Activated CD8-positive, alpha-beta T cell treated with anti-CD3 and anti-CD28 coated beads, Interleukin-2, amount 10 ng/mL, durations not matched to agents 7 days and 5 days (primary cell): ENCODE measurements at regions not wholly inside any gene's neighbourhood (a gene's known extent, or its start where the extent isn't known, plus 50 kb on each side); places are given as distances from the start of the nearest gene placed in this dataset.

Experiments used
- ATAC-seq: fragments of 150-1000 bp; cut with Tn5 transposase; one replicate; pipeline ENCODE4 v1.10.0; 2021; ENCODE audit warnings: moderate library complexity
- CTCF ChIA-PET: fragments of 350-600 bp; sonication (Branson Sonifier 250); formaldehyde crosslinking; loops from one replicate; lab custom pipeline; 2021; ENCODE audit warnings: antibody characterized with exemption; lab: Charles Lee
- POLR2A ChIA-PET: fragments of 350-600 bp; sonication (Branson Sonifier 250); formaldehyde crosslinking; loops from one replicate; lab custom pipeline; 2021; ENCODE audit warnings: antibody characterized with exemption; lab: Charles Lee
- DNase-seq: peaks from one replicate; pipeline ENCODE4 v3.0.0-alpha.2; 2020
- H3K27ac Mint-ChIP-seq: one replicate; pipeline ENCODE4 v1.8.0; 2021; ENCODE audit warnings: mild to moderate bottlenecking, mixed read lengths
- H3K27me3 Mint-ChIP-seq: one replicate; pipeline ENCODE4 v1.8.0; 2021; ENCODE audit warnings: low read depth, mixed read lengths
- H3K36me3 Mint-ChIP-seq: one replicate; pipeline ENCODE4 v1.8.0; 2021; ENCODE audit warnings: low read depth, mixed read lengths
- H3K4me1 Mint-ChIP-seq: one replicate; pipeline ENCODE4 v1.8.0; 2021; ENCODE audit warnings: low read depth, mixed read lengths
- H3K4me3 Mint-ChIP-seq: one replicate; pipeline ENCODE4 v1.8.0; 2021; ENCODE audit warnings: mild to moderate bottlenecking, mixed read lengths
- H3K9me3 Mint-ChIP-seq: one replicate; pipeline ENCODE4 v1.8.0; 2022; ENCODE audit warnings: mixed read lengths; ENCODE audit not compliant: insufficient read depth

DNA sequence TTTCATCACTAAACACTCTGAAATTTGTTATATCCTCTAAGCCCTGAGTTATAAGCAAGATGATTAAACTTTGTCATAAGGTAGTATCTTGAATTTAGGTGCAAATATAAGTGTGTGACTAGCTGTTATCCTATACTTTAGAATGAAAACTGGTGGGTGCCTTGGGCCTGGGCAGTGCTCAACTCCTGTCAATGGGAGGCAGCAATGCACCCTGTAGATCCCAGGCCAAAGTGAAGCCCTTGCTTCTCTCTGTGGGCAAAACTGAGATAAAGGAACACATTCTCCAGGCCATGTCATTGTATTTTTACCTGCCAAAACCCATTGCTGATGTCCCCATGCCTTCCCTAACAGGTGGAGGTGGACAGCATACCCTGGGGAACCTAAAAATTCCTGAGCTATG is 525.2 kb downstream of the TNS1 start:
- H3K4me1 Mint-ChIP-seq: peaks cover 4% of the 10 kb centered on the region
- H3K27me3 Mint-ChIP-seq: peaks cover 6% of the 10 kb centered on the region
- H3K27ac Mint-ChIP-seq: no peak overlapping the region
- no peaks in the 10 kb centered on the region for H3K9me3 Mint-ChIP-seq
- no peak for ATAC-seq
- no peaks in the 10 kb centered on the region for H3K36me3 Mint-ChIP-seq
- POLR2A ChIA-PET: no interaction called here
- H3K4me3 Mint-ChIP-seq: no peak overlapping the region
- CTCF ChIA-PET: interaction anchor here (0.9 to 1.6 kb wide), 2 partner anchors 18 to 235 kb away, joined by 3 to 4 read pairs; no protein-coding TSS in a partner anchor
- no peak for DNase-seq

DNA sequence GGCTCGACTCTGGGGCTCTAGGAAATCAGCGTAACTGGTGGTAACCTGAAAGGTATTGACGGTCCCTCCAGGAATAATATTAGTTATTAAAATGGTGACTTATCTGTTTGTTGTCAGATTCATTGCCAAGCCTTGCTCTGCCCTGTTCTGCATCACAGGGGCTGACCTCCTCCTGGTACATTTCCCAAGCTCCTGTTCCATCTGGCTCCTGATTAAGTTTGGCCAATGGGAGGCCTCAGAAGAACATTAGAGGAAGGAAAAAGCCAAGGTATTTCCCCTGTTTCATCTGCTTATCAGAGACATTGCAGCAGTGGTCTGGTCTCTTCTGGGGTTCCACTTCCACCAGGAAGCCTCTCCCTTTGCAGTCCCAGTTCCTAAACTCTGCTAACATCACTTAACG is 527.0 kb downstream of the TNS1 start:
- no peak for DNase-seq
- H3K27ac Mint-ChIP-seq: no peak overlapping the region
- CTCF ChIA-PET: interaction anchor here (1.6 kb wide), 1 partner anchor 17 kb away, joined by 3 read pairs; no protein-coding TSS in a partner anchor
- no peaks in the 10 kb centered on the region for H3K36me3 Mint-ChIP-seq
- no peak overlapping the region for H3K4me3 Mint-ChIP-seq
- H3K4me1 Mint-ChIP-seq: peaks cover 5% of the 10 kb centered on the region
- H3K9me3 Mint-ChIP-seq: no peaks in the 10 kb centered on the region
- ATAC-seq: no peak
- POLR2A ChIA-PET: no interaction called here
- peaks cover 2% of the 10 kb centered on the region for H3K27me3 Mint-ChIP-seq

DNA sequence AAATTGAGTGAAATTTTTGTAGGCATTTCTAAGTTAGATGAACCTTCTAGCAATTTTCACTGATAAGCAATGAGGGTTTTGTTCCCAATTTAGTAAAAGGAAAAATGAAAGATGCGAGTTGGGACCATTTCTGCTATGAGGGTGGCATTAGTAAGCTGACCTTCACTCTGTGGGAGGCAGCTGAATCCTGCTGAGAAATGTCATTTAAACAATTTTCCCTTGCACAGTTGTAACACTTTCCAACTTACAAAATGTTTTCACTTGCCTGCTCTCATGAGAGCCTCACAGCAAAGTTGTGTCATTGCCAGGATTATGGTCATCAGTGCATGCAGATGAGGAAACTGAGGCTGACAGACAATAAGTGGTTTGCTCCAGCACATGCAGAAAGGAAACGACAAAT is 527.7 kb downstream of the TNS1 start:
- ChIA-PET CTCF (no interaction called here), POLR2A (no interaction called here)
- DNase-seq (no peak), ATAC-seq (no peak)
- H3K4me3 Mint-ChIP-seq: no peak overlapping the region
- no peaks in the 10 kb centered on the region for H3K9me3 Mint-ChIP-seq
- H3K36me3 Mint-ChIP-seq: no peaks in the 10 kb centered on the region
- peaks cover 5% of the 10 kb centered on the region for H3K4me1 Mint-ChIP-seq
- H3K27me3 Mint-ChIP-seq: peaks cover 1% of the 10 kb centered on the region
- H3K27ac Mint-ChIP-seq: no peak overlapping the region

DNA sequence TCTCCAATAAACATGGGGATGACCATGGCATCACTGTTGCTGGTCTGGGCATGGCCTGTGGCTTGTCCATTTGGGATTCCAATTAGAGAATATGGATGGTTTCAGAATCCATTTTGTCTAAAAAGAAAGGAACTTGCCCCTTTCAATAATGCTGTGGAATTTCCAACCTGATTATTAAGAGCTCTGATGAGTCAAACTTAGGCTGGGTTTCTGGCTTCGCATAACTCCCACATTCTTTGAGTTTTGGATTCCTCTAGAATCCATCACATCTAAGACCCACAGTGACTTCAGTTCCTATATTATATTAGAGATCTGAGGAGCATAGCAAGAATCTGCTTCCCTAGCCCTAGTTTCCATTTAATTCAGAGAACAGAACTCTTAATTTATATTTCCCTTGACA is 531.5 kb downstream of the TNS1 start:
- CTCF ChIA-PET: no interaction called here

DNA sequence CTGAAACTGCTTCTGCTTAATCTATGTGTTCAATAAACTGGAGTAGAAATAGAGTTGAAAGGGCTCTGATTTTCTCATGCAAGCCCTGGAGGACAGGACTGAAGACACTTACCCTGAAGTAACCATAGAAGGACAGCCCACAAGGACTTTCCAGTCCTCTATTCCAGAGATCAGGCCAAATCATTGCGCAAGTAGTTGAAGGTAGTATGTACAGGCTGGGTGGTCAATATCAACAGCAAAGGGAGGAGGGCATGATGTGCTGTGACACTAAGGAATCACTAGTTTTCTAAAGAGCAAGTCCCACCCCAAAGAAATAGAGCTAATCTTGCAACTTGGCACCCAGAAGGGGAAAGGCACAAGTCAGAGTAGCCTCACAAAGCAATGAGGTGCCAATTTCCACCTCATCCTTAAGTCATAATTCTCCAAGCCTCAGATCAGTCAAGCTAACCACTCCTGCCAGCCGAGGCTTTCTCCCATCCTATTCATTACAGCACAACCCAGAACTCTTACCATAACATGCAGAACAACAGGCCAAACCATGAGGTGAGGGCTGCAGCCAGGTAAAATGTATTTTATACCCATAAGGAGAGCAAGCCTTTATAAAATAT is 533.5 kb downstream of the TNS1 start:
- H3K27me3 Mint-ChIP-seq: no peaks in the 10 kb centered on the region
- H3K4me3 Mint-ChIP-seq: no peak overlapping the region
- H3K36me3 Mint-ChIP-seq: no peaks in the 10 kb centered on the region
- ChIA-PET POLR2A (no interaction called here), CTCF (no interaction called here)
- H3K9me3 Mint-ChIP-seq: no peaks in the 10 kb centered on the region
- H3K4me1 Mint-ChIP-seq: peaks cover 5% of the 10 kb centered on the region
- no peak for DNase-seq
- ATAC-seq: no peak
- no peak overlapping the region for H3K27ac Mint-ChIP-seq

More for the DNA sequence above, 531.5 kb downstream of the TNS1 start:
- Mint-ChIP-seq H3K27me3 (no peaks in the 10 kb centered on the region), H3K9me3 (no peaks in the 10 kb centered on the region), H3K27ac (no peak overlapping the region), H3K36me3 (no peaks in the 10 kb centered on the region), H3K4me3 (no peak overlapping the region), H3K4me1 (peaks cover 5% of the 10 kb centered on the region)
- DNase-seq (no peak), ATAC-seq (no peak)
- POLR2A ChIA-PET: no interaction called here

DNA sequence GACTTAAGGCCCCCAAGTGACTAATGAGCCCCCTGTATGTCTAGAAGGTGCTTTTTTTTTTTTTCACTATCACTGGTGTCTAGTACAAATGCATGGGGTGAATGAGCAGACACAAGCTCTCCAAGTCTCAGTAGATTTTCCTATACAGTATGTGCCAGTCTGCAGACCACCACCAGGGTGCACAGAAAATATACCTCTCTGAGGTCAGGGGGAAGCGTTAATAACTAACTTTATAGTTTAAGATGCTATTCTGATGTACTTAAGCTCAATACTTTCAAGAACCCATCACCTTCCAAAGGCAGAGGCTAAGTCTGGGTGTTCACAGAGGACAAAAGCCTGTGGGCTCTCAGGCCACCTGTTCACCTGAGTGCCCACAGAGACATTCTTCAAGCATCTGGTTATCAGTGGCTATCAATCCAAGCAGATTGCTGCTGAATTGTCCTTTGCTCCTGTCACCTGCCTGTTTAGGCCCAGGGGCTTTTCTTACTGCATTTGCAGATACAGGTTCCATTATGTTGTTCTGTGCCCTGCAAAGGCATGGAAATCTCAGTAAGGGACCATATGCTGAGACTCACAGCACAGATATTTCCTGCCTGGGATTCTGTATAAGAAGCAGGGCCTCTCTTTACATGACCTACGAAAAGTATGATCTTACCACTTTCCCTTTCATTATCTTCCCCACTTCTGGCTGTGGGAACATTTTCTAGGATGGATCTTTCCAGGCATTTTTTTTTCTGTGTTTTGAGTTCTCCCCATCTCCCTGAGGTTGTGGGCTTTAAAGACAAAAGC is 534.6 kb downstream of the TNS1 start:
- CTCF ChIA-PET: no interaction called here
- no peak for DNase-seq
- Mint-ChIP-seq H3K27me3 (no peaks in the 10 kb centered on the region), H3K4me3 (no peak overlapping the region), H3K36me3 (no peaks in the 10 kb centered on the region), H3K4me1 (peaks cover 5% of the 10 kb centered on the region), H3K9me3 (no peaks in the 10 kb centered on the region), H3K27ac (no peak overlapping the region)
- POLR2A ChIA-PET: no interaction called here
- no peak for ATAC-seq

DNA sequence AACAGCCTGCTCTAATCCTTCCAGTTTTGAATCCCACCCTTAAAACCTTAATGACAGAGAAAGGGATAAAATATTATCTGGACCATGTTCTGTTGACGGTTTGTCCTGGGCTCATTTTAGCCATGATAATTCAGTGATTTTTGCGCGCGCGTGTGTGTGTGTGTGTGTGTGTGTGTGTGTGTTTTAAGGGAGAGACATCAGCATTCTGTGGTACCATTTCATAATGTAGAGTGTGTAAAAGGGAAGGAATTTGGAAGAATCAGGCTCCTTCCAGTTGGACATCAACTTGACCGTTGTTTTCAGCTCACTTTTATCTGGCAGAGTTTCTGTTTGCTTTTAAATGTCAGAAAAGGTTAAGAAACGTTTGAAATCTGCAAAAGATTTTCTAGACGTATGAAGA is 535.5 kb downstream of the TNS1 start:
- H3K9me3 Mint-ChIP-seq: no peaks in the 10 kb centered on the region

DNA sequence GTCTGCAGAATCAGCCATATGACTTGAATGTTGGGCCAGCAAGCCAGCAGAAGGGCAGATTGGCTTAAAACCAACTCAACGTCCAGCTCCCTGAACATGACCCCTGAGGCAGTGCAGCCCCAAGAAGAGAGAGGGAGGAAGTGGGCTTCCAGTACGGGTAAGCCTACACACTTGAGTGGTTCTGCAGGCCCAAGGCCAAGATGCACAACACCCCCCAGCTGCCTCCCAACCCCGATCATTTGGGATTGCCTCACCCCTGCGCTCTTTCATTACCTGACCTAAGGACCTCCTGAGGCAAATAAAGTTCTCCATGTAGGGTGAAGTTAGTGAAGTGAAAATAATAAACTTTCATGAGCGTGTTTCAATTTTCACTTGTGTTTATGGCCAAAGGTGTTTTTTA is 536.0 kb downstream of the TNS1 start:
- CTCF ChIA-PET: no interaction called here
- Mint-ChIP-seq H3K4me3 (no peak overlapping the region), H3K9me3 (no peaks in the 10 kb centered on the region), H3K27ac (no peak overlapping the region), H3K4me1 (no peaks in the 10 kb centered on the region), H3K27me3 (no peaks in the 10 kb centered on the region), H3K36me3 (no peaks in the 10 kb centered on the region)
- no peak for DNase-seq
- POLR2A ChIA-PET: no interaction called here
- no peak for ATAC-seq

More for the DNA sequence above, 535.5 kb downstream of the TNS1 start:
- Mint-ChIP-seq H3K4me3 (no peak overlapping the region), H3K4me1 (no peaks in the 10 kb centered on the region), H3K27ac (no peak overlapping the region), H3K27me3 (no peaks in the 10 kb centered on the region), H3K36me3 (no peaks in the 10 kb centered on the region)
- ChIA-PET POLR2A (no interaction called here), CTCF (no interaction called here)
- ATAC-seq (no peak), DNase-seq (no peak)

DNA sequence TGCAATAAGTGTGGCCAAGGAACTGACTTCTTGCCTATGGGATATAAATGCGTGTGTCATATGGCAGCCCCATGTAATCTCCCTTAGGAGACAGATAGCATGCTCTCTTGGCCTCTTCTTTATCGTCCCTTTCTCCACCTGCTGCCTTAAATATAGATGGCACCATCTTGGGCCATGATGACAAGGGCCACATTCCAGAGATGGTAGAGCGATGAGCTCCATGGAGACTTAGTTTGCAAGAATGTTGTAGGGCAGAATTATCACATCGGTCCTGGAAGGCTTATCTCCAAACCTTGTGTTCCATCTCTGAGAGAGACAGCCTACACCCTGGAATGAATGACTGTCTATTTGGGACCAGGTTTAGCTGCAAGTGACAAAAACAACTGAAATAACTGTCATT is 536.7 kb downstream of the TNS1 start:
- CTCF ChIA-PET: no interaction called here
- Mint-ChIP-seq H3K36me3 (no peaks in the 10 kb centered on the region), H3K4me1 (no peaks in the 10 kb centered on the region), H3K9me3 (no peaks in the 10 kb centered on the region), H3K27ac (no peak overlapping the region), H3K27me3 (no peaks in the 10 kb centered on the region), H3K4me3 (no peak overlapping the region)
- DNase-seq (no peak), ATAC-seq (no peak)
- POLR2A ChIA-PET: no interaction called here

DNA sequence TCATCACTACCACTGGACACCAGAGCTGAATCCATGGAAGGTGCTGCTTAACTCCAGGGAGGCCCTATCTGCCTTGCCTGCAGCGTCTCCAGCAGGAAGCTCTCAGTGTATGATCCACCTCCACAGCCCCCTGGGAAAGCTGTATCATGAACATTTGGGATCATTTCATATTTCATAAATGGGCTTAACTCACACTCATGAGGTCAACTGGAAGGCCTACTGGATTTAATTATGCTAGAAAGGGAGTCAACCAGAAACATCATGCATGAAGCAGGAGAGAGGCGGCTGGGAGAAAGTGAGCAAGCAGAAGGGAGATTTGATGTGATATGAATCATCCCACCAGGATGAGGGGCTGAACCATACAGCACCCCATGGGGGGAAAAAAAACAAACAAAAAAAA is 537.7 kb downstream of the TNS1 start:
- DNase-seq (no peak), ATAC-seq (no peak)
- POLR2A ChIA-PET: no interaction called here
- no peaks in the 10 kb centered on the region for H3K27me3 Mint-ChIP-seq
- H3K9me3 Mint-ChIP-seq: no peaks in the 10 kb centered on the region
- H3K4me3 Mint-ChIP-seq: no peak overlapping the region
- H3K36me3 Mint-ChIP-seq: no peaks in the 10 kb centered on the region
- H3K4me1 Mint-ChIP-seq: no peaks in the 10 kb centered on the region
- no peak overlapping the region for H3K27ac Mint-ChIP-seq
- CTCF ChIA-PET: no interaction called here

DNA sequence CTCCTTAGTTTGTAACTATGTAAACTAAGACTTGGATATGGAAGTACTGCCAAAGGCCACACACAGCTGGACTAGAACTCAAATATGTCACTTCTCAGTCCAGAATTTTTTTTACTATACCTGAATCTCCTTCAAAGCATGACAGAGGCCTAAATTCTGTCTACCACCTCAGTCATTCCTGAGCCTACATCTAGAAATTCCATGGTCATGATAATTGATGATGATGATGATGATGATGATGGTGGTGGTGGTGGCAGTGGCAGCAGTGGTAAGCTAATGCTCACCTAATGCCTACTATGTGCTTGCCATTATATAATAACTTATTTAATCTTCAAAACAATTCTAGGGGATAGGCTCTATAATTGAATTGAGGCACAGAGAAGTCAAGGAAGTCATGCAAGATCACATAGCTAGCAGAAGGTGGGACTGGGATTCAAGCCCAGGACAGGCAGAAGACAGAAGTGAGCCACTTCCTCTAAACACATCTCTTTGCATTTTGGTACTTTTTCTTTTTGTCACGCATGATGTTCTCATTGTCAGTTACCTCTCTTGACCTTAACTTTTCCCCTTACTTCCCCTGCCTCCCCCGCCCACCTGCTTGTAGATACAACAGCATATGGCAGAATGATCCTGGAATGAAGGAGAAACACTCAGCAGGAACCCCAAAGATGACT is 539.3 kb downstream of the TNS1 start:
- ATAC-seq (no peak), DNase-seq (no peak)
- CTCF ChIA-PET: no interaction called here
- no peaks in the 10 kb centered on the region for H3K27me3 Mint-ChIP-seq
- POLR2A ChIA-PET: no interaction called here
- no peaks in the 10 kb centered on the region for H3K9me3 Mint-ChIP-seq
- H3K36me3 Mint-ChIP-seq: no peaks in the 10 kb centered on the region
- no peaks in the 10 kb centered on the region for H3K4me1 Mint-ChIP-seq
- H3K4me3 Mint-ChIP-seq: no peak overlapping the region
- H3K27ac Mint-ChIP-seq: no peak overlapping the region

DNA sequence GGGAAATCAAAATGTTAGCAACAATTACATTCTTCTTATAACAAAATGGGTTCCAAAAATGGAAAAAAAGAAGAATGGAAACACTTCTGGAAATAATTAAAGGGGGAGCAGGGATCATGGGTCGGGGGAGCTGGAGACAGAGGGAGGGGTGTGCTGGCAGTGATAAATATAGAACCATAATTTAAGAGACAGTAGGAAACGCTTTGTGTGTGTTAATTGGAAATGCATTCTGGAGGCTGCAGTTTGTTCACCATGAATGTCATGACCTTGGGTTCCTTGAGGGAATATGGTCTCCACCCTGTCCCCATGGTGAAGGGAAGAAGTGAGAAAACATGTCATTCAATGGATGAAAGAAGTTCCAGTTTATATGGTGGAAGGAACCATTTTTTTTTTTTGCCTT is 540.7 kb downstream of the TNS1 start:
- Mint-ChIP-seq H3K27me3 (no peaks in the 10 kb centered on the region), H3K36me3 (no peaks in the 10 kb centered on the region), H3K9me3 (no peaks in the 10 kb centered on the region), H3K4me1 (no peaks in the 10 kb centered on the region), H3K27ac (no peak overlapping the region), H3K4me3 (no peak overlapping the region)
- ChIA-PET CTCF (no interaction called here), POLR2A (no interaction called here)
- DNase-seq (no peak), ATAC-seq (no peak)
